GM19395 (cell line): ENCODE measurements at regions not wholly inside any gene's neighbourhood (a gene's known extent, or its start where the extent isn't known, plus 50 kb on each side); places are given as distances from the start of the nearest gene placed in this dataset.
A peak's percentile ranks its signal among the peaks of the same experiment; 100 is the strongest.

Experiments
- ATAC-seq: cut with Tn5 transposase; IDR thresholded peaks from one replicate; pipeline ENCODE4 v1.9.1; 2021; ENCODE audit warnings: mild to moderate bottlenecking, moderate library complexity; ENCODE audit not compliant: unreplicated experiment

- no peak for ATAC-seq
Measured at GRCh38 chr5:58259685-58260152, 200.2 kb downstream of the PLK2 start.

GRCh38 chr5:58258984-58259684, 200.8 kb downstream of the PLK2 start:
- no peak for ATAC-seq

- no peak for ATAC-seq
Measured at GRCh38 chr5:58255970-58256369, 203.9 kb downstream of the PLK2 start.

- ATAC-seq, result no peak
Measured at GRCh38 chr5:58255386-58255785, 204.5 kb downstream of the PLK2 start.

GRCh38 chr5:58248221-58248620, 211.7 kb downstream of the PLK2 start:
- no peak for ATAC-seq

GRCh38 chr5:58246461-58246944, 213.4 kb downstream of the PLK2 start:
- ATAC-seq, result no peak

- no peak for ATAC-seq
Measured at GRCh38 chr5:58245476-58245840, 214.4 kb downstream of the PLK2 start.

GRCh38 chr5:58244819-58245475, 214.9 kb downstream of the PLK2 start:
- ATAC-seq, result no peak

GRCh38 chr5:58241389-58241788, 218.5 kb downstream of the PLK2 start:
- ATAC-seq, result no peak

- no peak for ATAC-seq
Measured at GRCh38 chr5:58240322-58240721, 219.6 kb downstream of the PLK2 start.

GRCh38 chr5:58239731-58240130, 220.2 kb downstream of the PLK2 start:
- no peak for ATAC-seq

- peak; percentile 68 for ATAC-seq
Measured at GRCh38 chr5:58239045-58239444, 220.8 kb downstream of the PLK2 start.

GRCh38 chr5:58236498-58236897, 223.4 kb downstream of the PLK2 start:
- no peak for ATAC-seq

- ATAC-seq, result no peak
Measured at GRCh38 chr5:58235299-58235698, 224.6 kb downstream of the PLK2 start.

- no peak for ATAC-seq
Measured at GRCh38 chr5:58232130-58232529, 227.8 kb downstream of the PLK2 start.

GRCh38 chr5:58231041-58231440, 228.8 kb downstream of the PLK2 start:
- ATAC-seq, result no peak

GRCh38 chr5:58228896-58229295, 231.0 kb downstream of the PLK2 start:
- ATAC-seq, result no peak

GRCh38 chr5:58227858-58228257, 232.0 kb downstream of the PLK2 start:
- ATAC-seq, result no peak

- ATAC-seq, result no peak
Measured at GRCh38 chr5:58224661-58225060, 235.2 kb downstream of the PLK2 start.

- no peak for ATAC-seq
Measured at GRCh38 chr5:58224221-58224620, 235.7 kb downstream of the PLK2 start.

- ATAC-seq, result no peak
Measured at GRCh38 chr5:58215364-58215763, 244.5 kb downstream of the PLK2 start.

GRCh38 chr5:58211441-58211840, 248.4 kb downstream of the PLK2 start:
- ATAC-seq, result no peak
